Inflammatory macrophage treated with lipopolysaccharide for 1 hour (primary cell): ENCODE measurements at regions not wholly inside any gene's neighbourhood (a gene's known extent, or its start where the extent isn't known, plus 50 kb on each side); places are given as distances from the start of the nearest gene placed in this dataset.

Source experiments
- DNase-seq, 2 donors: peaks; one replicate each; pipeline ENCODE4 v3.0.0-alpha.2; 2020 to 2022

DNA sequence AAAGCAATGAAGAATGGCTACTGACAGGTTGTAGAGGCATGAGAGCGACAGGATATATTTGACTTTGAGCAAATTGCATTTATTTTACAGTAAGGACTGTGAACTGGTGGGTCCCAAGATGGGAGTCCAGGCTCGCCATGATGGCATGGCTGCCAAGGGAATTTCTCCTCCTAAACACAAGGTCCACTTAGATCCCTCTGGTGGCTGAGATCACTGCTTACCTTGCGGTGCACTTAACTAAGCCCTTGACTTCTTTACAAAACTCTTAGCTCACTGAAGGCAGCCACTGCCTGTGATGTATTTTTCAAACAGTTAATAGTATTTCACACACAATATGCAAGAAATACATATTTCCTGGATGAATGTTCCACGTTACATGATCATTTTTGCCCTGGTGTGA is 50.3 kb upstream of the SORBS2 start:
- no peak for DNase-seq

DNA sequence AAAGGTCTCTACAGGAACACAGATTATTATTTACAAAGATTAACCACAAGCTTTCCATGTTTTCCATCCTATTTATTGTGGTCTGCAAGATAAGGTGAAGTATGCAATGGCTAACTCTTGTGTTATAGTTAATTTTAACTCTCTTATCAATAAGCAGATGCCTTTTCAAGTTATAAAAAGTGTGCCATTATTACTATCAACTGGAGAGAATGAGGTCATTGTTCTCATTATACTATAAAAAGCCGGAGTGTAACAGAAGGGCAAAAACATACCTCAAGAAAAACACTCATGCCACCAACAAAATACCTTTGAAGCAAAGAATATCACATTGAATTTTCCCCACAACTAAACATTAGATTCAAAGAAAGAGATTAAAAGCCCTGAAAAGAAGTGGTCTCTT is 52.0 kb upstream of the SORBS2 start:
- no peak for DNase-seq

DNA sequence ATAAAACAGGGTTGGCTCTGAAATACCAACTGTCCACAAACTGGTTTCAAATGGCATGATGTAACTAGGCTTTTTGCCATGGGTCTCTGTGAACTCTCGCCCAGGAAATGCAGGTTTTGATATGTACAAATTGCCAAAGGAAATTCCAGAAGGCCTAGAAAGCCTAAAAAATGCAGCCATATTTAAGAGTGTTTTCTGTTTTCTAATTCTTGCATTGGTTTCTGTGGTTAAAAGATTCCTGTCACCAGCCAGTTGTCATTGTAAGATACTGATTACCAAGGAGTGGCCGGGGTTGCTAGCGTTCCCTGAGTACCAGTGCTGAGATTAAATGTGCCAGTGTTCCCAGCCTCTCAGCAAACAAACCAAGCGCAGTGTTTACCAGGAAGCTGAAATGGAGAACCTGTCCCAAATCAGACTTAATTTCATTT is 53.9 kb upstream of the SORBS2 start:
- no peak for DNase-seq

DNA sequence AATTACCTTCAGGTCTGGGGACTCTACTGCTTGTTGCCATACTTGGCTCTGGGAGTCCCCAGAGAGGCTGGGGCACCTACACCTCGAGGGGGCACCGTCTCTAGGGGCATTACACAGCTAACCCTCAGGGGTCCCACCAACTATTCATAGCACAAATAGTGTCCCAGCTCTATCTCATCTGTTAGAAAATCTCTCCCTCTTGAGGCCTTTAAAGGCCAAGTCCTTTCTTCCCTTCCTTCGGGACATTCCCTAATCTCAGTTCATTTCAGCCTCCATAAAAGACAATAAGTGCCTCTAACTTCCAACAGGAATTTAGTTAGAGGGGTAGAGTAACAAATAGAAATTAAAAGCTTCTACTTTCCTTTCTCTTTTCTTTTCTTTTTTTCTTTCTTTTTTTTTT is 55.8 kb upstream of the SORBS2 start:
- DNase-seq = no peak

DNA sequence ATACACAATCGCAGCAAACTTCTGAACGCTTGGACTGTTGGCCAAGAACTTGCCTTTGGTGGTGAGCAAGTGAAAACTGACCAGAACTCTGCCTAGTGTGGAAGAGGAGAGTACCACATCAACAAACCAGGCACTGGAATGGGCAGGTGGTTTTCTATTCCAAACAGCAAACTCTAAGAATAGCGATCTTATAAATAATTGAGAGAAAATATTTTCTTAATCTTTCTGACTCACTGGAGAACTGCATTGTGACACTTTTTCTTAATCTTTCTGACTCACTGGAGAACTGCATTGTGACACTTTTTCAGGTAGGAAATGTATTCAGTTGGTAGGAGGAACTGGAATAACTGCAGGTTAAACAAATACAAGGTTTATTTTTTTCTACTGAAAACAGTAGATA is 57.0 kb upstream of the SORBS2 start:
- DNase-seq = no peak

DNA sequence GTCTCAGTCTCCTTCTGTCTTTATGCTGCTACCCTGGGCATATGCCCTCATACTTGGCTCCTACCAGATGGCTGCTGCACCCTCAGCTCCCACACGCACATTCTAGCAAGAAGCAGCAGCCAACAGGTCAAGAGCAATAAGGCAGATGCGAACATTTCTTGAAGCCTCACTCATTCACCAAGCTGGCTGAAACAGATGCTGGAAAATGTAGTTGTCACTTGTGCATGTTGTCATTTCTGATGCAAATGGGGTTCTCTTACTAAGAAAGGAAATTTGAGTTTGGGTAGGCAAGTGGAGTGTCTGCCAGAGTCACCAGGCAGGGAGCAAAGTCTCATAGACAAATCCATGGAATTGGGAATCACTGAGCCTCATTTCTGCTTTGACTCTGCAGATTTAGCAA is 57.4 kb upstream of the SORBS2 start:
- no peak for DNase-seq

DNA sequence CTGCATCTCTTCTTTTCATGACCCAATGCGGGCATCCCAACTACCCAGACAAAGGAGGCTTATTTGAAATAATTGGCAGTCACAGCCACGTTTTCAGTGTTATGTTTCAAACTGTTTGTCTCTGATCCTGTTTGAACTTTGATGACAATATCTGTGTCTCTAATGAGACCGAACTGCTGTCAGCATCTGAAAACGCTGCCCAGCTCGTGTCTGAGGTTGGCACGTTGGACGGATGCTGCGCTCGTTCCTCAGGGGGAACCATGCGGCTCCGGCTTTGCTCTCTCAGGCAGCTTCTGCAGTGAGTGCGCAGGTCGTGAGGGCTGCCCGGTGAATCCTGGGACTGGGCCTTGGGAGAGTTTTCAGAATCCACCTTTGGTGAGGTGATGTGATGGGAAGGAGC is 58.4 kb upstream of the SORBS2 start:
- no peak for DNase-seq

DNA sequence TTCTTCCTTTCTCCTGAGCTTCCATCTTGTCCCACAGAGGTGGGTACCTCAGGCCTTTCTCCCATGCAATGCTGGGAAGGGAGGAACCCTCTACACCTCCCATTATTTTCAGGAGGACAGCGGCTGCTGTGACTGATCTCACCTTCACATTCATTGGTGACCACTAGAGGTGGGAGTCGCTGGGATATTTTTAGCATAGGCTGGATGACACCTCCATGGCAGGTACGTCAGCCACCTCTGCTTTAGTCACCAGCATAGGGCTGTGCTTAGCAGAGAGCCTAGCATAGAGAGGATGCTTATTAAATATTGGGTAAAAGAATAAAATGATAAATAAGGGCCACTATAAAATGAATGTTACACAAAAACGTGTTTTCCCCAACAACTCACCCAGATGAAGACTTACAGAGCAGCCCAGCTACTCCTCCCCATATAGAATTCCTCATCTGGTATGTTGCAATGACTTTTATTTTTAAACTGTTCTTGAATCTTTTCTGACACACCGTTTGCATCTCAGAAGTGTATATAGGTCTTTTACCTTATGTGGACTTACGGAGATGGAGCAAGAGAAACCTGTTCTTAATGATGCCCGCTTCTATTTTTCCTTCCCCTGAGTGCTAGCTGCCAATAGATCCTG is 60.9 kb upstream of the SORBS2 start:
- DNase-seq = no peak

GRCh38 chr4:185874516-185875230 is 62.7 kb upstream of the SORBS2 start:
- DNase-seq = peak in 1 of 2 donors; percentile 14

DNA sequence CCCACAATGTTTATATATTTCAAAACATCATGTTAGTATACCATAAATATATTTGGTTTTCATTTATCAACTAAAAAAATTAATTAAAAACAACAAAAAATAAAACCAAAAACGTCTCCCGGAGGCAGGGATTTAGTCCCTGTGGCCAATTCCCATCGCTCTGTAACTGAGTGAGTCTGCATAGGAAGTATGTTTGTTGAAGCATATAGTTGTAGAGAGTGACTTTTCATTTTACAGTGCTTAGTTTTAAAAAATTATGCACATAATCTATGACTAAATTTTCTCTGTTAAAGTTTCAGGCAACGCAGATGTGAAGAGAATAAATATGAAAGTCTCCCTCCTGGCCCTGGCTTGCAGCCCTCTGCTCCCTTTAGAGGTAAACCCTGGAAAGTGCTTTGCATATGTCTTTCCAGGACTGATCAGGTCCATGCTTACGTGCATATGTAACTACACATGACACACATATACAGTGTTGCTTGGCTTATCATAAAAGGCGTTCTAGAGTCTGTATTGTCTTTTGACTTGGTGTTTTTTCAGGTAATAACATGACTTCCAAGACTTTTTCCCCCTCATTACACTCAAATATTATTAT is 63.4 kb upstream of the SORBS2 start:
- DNase-seq = no peak

- no peak for DNase-seq
Measured at GRCh38 chr4:185878633-185879032, 66.6 kb upstream of the SORBS2 start.

GRCh38 chr4:185879666-185880312 is 67.8 kb upstream of the SORBS2 start:
- no peak for DNase-seq

- DNase-seq = no peak
Measured at GRCh38 chr4:185880571-185880970, 68.6 kb upstream of the SORBS2 start.

DNA sequence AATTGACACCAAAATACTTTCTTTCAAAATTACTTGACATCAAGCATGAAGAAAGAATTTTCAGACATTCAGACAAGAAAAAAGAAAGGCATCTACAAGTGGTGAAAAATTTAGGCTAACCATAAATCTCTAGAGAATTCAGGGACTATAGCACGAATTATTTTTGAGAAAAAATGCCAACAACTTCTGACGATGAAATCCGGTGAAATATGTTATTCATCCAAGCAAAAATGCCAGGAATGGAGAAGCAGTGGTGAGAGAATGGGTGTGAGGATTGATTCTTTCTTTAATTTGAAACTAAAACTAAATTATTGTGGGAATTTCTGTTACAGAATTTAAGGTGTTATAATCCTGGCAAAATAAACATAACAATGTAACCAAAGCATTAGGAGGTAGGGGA is 69.4 kb upstream of the SORBS2 start:
- no peak for DNase-seq

- no peak for DNase-seq
Measured at GRCh38 chr4:185883591-185883990, 71.6 kb upstream of the SORBS2 start.

GRCh38 chr4:185885075-185885474 is 73.1 kb upstream of the SORBS2 start:
- DNase-seq = no peak

DNA sequence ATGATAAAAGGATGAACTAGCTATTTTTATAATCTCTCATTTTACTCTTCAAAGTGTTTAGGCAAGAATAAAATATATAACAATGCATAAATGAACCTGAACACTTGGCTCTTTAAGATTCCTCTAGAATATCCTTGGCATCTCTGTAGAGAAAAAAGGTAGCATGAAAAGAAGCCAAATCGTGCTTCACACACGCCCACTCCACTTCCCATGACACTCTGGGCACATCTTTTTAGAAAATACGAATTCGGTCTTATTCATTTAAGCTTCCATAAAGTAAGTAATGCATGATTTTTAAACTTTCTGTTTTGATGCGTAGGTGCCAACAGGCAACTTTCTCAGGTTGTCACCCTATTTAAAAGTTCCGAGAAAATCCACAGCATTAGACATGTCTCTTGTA is 73.6 kb upstream of the SORBS2 start:
- DNase-seq = no peak

DNA sequence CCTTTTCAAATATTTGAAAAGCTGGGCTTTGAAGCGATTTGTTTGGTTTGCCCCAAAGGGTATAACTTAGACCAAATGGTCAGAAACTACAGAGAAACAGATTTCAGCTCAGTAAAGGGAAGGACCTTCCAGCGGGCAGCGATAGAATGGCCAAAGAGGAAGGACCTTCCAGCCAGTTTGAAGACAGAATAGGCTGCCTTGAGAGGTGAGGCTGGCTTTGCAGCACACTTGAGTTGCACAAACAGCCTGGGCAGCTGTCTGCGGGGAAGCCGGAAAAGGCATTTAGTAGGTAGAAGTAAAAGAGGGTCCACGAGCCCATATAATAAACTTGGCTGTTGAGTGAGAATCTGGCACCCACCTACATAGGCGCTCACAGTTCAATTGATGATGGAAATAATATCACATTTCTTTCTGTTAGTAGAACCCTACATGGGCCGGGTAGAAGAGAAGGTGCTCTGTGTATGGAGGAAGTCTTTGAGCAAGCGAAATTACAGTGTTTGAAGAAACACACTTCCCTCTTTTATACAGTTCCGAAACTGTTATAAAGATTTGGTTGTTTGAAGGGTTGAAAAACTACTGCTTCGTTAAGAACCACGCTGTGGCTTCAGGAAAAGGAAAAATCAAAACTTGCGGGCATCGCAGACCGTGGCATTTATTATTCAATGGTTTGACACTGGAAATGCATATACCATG is 75.0 kb upstream of the SORBS2 start:
- DNase-seq = peak; percentile 1 to 2

DNA sequence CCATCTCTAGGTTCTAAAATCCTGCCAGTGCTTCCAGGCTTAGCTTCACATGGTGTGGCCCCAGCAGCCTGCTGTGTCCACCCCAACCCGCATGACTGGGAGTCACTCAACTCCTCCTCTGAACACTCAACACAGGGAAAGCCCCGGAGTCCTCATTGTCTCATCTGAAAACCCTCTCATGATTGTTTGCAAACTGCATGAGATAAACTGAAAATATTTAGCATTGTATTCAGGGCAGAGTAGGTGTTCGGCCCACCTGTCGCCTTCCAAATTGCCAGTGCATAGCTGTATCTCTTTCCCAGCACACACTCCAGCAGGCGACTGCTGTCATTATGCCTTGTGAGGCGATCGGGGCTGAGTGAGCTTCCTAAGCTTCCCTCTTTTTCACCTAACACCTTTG is 76.7 kb upstream of the SORBS2 start:
- no peak for DNase-seq

GRCh38 chr4:185889585-185889984 is 77.6 kb upstream of the SORBS2 start:
- no peak for DNase-seq

GRCh38 chr4:185890196-185890595 is 78.2 kb upstream of the SORBS2 start:
- DNase-seq = no peak

- no peak for DNase-seq
Measured at GRCh38 chr4:185892165-185892564, 80.2 kb upstream of the SORBS2 start.

- DNase-seq = no peak
Measured at GRCh38 chr4:185893500-185893899, 81.5 kb upstream of the SORBS2 start.
